Dedifferentiated amniotic fluid mesenchymal stem cell (primary cell): ENCODE measurements at regions not wholly inside any gene's neighbourhood (a gene's known extent, or its start where the extent isn't known, plus 50 kb on each side); places are given as distances from the start of the nearest gene placed in this dataset.

Source experiments
- DNase-seq: peaks from one replicate; pipeline ENCODE4 v3.0.0-alpha.2; 2016; ENCODE audit errors: extremely low spot score

DNA sequence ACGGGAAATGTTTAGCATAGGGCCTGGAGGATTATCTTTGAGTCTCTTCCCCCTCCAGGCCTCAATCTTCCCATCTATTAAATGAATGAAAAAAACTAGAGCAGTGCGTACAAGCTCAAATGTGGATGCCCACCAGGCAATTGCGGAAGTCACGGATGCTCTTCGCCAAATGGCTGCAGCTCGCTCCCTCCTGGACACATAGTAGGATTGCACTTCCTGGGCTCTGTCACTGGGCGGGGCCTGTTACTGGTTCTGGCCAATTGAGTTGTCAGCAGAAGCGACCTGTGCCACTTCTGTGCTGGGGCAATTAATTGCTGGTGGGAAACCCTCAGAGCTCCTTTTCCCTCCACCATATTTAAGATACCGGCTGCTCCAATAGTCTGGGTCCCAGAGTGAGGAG is 168.2 kb upstream of the IRX6 start:
- no peak for DNase-seq

DNA sequence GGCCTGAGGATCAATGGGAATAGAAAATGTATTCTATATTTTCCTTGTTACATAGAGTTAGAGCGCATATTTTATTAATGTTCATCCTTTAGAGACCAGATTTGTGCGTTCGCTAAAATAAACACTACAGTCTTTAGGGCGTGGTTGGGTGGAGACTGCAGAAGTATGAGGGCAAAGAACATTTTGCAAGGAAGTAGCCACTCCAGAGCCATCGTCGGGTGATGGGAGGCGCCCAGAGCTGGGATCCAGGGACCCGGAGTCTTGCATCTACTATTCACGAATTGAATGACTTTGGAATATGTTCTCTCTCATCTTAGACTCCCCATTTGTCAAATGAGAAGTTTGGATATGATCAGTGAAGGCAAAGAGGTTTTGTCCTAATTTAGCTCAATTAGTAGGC is 154.2 kb upstream of the IRX6 start:
- no peak for DNase-seq

GRCh38 chr16:55171241-55171640 is 152.8 kb upstream of the IRX6 start:
- DNase-seq: no peak

DNA sequence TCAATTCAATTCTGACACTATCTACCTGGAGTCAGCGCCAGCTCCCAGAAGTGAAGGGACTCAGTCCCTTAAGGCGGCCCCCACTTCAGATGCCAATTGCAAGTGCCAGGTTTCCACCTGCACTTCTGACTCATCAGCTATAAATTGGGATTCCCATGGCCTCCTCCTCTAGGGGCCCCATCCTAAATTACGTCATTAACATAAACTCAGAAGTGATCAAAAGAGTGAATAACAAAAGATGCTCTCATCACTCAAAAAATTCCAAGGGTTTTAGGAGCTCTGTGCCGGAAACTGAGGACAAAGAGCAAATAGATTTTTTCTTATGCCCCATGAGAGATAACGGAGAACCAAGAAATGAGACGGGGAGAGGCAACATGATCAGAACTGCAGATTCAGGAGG is 148.6 kb upstream of the IRX6 start:
- no peak for DNase-seq

- no peak for DNase-seq
Measured at GRCh38 chr16:55176901-55177300, 147.1 kb upstream of the IRX6 start.

GRCh38 chr16:55179411-55179810 is 144.6 kb upstream of the IRX6 start:
- no peak for DNase-seq

GRCh38 chr16:55179852-55180585 is 144.0 kb upstream of the IRX6 start:
- no peak for DNase-seq

DNA sequence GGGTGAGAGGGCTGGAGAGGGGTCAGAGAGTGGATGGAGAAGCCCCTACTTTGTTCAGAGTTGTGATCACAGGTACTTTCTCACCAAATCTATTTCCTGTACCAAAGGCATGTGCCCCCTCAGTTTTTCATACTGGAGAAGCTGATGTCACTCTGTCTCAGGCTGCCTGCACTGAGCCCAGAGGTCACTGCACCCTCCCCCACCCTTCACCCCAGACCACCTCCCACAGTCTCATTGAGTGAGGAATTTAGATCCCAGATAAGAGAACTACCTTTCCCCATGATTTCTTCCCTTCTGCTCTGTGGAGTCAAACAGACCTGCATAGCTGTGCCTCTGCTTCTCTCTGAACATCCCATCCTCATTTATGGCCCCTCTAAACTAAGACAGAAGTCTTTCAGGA is 140.0 kb upstream of the IRX6 start:
- no peak for DNase-seq

DNA sequence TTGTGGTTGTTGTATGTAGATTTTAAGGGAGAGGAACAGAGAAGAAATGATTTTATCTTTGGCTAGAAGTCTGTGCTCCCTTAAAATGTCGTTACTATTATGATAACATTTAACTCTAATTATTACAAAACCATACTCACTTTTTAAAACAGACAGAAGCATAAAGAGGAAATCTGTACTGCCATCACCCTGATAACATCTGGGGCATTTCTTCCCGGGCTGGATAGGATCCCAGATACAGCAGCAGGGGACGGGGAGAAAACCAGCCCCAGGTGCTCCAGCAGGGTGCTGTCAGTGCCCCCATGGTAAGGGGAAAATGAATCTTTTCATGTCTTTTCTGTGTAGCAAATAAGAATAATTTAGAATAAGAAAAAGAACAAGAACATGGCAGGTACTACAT is 139.4 kb upstream of the IRX6 start:
- no peak for DNase-seq

GRCh38 chr16:55189224-55189623 is 134.8 kb upstream of the IRX6 start:
- no peak for DNase-seq

- DNase-seq: no peak
Measured at GRCh38 chr16:55189682-55190636, 134.0 kb upstream of the IRX6 start.

DNA sequence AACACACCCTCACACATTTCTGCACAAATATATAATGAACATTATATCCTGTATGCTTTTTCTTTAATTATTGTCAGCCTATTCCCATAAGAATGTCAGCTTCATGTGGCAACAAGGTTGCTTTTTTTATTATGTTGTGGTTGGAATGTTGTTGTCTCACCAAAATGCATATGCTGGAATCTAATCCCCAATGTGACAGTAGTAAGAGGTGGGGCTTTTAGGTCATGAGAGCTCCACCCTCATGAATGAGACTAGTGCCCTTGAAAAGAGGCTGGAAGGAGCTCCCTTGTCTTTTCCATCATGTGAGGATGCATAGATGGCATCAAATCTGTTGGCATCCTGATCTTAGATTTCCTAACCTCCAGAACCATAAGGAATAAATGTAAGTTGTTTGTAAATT is 131.3 kb upstream of the IRX6 start:
- DNase-seq: no peak

DNA sequence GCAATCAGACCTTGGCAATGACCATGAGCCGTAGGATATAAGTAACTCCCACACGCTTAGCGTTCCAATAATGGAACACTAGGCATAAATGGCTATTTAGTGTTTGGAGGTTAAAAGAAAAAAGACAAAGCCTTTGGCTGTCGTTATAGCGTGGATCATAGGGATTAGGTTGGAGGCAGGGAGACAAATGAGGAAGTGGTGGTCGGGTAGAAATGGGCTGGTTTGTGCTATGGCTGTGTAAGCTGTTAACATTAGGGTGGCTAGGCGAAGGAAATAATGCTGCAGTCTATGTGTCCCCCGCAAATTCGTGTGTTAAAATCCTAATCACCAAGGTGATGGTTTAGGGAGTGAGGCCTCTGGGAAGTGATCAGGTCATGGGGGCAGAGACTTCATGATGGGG is 120.4 kb upstream of the IRX6 start:
- no peak for DNase-seq

GRCh38 chr16:55204069-55204468 is 119.9 kb upstream of the IRX6 start:
- DNase-seq: no peak

DNA sequence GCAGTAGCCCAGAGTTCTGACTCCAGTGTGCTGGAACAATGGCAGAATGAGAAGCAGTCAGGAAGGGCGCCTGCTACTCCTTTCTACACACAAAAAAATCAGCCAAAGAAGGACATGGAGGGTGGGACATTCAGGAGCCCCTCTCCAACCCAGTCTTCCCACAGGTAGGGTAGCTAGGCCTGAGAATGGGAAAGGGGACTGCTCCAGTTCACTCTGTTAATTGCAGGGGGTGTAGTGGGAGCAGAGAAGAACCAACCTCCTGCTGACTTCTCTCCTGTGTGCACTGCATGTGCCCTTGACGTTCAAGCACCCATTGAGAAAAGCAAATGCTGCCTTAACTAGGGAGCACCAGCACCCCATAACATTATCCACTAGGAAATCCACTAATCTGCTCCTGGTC is 119.1 kb upstream of the IRX6 start:
- DNase-seq: no peak

GRCh38 chr16:55207693-55208428 is 116.1 kb upstream of the IRX6 start:
- no peak for DNase-seq

DNA sequence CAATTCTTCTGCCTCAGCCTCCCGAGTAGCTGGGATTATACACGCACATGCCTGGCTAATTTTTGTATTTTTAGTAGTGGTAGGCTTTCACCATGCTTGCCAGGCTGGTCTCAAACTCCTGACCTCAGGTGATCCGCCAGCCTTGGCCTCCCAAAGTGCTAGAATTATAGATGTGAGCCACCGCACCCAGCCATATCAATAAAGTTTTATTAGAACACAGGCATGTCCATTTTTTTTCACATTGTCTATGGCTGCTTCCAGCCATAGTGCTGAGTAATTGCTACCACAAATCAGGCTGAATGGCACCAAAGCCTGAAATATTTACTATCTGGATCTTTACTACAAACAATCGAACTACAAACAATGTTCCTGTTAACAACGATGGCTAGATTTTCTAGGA is 114.4 kb upstream of the IRX6 start:
- DNase-seq: no peak

DNA sequence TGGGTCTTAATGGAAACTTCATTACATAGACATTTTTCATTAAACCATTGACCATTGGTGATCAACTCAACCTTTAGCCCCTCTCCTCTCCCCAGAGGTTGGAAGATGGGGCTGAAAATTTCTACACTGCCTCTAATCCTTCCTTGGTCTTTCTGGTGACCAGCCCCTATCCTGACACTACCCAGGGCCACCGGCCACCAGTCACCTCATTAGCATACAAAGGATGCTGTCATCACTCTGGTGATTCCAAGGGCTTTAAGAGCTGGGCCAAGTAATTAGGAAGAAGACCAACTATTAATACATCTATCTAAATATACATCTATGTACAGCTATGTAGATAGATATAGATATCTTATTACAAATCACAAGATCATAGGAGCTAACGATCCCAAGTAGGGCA is 111.2 kb upstream of the IRX6 start:
- DNase-seq: no peak

DNA sequence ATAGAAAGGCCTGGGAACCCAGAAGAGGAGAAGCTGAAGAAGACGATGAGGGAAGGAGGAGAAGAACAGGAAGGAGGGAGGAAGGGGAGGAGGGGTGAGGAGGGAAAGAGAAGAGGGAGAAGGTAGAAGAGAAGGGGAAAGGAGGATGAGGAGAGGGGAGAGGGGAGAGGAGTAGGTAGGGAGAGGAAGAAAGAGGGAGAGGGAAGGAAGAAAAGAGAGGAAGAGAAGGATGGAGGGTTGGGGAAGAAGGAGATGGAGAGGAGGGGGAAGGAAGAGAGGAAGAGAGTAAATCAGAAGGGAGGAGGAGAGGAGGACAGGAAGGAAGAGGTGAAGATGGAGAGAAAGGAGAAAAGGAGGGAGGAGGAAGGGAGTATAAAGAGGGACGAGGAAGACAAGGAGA is 109.6 kb upstream of the IRX6 start:
- no peak for DNase-seq

GRCh38 chr16:55214974-55215494 is 109.0 kb upstream of the IRX6 start:
- no peak for DNase-seq

DNA sequence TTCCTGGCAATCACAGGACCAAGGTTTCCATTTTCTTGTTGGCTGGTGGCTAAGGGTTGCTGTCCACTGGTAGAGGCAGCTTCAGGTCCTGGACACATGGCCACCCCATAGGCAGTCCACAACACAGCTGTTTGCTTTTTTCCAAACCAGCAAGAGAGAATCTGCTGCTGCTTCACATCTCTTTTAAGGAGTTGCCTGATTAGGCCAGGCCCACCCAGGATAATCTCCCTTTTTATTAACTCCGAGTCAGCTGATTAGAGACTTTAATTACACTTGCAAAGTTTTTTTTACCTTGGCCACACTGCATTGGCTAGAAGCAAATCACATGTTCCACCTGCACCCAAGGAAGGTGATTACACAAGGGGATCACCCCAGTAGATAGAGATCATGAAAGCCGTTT is 106.6 kb upstream of the IRX6 start:
- DNase-seq: no peak

DNA sequence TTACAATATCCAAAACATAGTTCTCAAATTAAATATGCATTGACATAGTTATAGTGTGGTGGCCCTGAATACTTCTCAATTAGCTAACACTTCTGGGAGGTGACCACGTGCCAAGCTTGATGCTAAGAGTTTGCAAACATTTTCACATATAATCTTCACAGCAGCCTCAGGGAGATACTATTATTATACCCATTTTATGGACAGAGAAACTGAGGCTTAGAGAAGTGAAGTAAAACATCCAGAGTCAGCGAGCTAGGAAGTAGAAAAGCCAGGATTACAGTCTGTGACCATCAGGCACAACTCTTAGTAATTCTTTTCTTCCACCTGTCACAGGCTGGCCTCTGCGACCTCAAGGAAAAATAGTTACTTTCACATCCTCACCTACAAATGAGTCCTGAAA is 102.2 kb upstream of the IRX6 start:
- no peak for DNase-seq
